NCI-H2029 (cell line): ENCODE measurements at regions not wholly inside any gene's neighbourhood (a gene's known extent, or its start where the extent isn't known, plus 50 kb on each side); places are given as distances from the start of the nearest gene placed in this dataset.

Experiments
- DNase-seq: peaks from one replicate; lab custom pipeline; 2025; lab: John Stamatoyannopoulos, UW

DNA sequence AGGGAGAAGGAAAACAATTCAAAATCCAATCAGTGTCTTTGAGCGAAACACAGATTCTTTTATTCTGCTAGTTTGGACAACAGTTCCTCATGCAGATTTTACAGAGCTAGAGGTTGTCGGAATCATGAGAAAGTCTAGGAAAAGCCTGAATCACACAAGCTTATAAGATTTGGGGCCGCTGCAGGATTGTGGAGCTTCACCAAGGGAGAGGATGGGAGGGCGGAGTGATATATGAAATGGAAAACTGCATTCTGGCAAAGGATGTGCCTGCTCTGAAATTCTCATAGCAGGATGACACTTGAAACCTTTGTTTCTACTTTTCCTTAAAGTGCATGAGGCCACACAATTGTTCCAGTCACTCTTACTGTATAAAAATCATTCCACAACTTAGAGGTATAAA, 134.3 kb downstream of the OR2K2 start:
- DNase-seq, result no peak

DNA sequence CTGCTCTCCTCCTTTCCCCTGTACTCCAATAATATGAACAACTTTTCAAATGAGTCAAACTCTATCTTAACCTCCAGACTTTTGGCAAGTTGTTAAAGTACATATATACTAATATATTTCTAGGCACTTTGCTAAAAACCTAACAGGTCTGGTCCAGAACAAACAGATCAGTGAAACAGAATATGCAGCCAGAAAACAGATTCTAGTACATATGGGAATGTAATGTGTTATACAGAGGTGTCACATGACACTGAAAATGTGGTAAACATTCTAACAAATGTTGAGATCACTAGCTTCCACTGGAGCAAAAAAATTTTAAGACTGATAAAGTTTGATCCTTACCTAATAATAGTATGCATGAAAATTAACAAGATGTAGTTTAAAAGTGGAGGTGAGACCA, 136.9 kb downstream of the OR2K2 start:
- no peak for DNase-seq

- no peak for DNase-seq
Measured at GRCh38 chr9:111192650-111193049, 137.4 kb downstream of the OR2K2 start.

- DNase-seq, result no peak
Measured at GRCh38 chr9:111190347-111190746, 139.7 kb downstream of the OR2K2 start.

DNA sequence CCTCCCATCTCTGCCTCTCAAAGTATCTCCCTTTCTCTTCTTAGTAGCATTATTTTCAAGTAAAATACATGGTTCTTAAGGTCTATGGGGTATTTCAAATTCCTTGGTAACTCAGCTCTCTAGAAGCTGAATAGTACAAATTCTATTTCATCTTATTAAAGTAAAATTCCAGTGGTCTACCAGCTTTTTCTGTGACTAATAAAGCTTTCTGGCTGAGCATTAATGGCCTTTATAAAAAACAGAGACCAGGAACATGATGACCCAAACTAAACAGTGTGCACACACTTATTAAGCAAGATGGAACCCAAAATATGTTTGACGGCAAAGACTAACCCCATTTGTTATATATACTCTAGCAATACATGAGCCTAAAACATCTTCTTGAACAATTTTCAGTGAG, 142.6 kb downstream of the OR2K2 start:
- DNase-seq, result no peak

- DNase-seq, result no peak
Measured at GRCh38 chr9:111186021-111186530, 143.9 kb downstream of the OR2K2 start.

DNA sequence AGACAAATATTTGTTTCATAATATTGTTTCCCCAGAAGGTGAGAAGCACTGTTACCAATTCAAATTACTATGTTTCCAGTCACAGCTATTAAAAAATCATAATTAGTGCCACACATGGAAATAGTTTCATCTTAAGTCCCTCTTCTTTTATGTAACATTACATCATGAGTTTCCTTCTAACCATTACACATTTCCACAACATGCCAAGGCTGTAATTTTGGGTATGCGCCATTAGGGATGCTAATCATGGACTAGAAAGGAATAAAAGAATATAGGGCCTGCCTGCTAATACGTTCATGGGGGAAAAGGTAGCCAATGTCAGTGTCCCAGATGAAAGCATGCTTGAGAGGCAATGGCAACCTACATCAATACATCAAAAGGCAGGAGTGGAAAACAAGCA, 142.5 kb upstream of the LPAR1 start:
- DNase-seq, result no peak

DNA sequence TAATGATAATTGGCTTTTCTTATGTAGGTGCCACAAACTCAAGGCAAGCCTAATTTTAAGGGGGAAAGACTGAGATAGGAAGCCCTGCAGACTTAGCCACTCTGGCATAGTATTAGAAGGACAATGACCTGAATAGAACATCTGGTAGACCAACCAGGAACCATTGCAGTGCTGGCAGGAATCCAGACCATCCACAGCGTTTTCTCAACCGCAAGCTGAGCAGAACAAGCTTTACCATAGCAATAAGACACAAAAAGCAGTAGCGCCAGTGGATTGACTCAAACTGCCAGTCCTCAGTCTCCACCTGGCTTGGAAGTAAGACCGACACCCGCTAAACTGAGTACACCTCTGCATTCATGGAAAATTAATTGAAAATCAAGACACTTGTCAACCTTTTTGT, 141.3 kb upstream of the LPAR1 start:
- peak; percentile 34 for DNase-seq

- DNase-seq, result no peak
Measured at GRCh38 chr9:111178331-111179055, 140.2 kb upstream of the LPAR1 start.

DNA sequence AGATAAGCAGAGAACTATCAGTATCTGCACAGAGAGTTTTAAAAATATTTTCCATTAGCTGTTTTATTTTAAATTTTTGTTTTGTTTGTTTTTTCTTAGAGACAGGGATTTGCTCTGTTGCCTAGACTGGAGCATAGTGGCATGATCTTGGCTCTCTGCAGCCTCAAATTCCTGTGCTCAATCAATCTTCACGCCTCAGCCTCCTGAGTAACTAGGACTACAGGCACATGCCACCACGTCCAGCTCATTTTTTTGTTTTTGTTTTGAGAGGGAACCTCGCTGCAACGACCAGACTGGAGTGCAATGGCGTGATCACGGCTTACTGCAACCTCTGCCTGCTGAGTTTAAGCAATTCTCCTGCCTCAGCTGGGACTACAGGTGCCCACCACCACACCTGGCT, 138.2 kb upstream of the LPAR1 start:
- no peak for DNase-seq

DNA sequence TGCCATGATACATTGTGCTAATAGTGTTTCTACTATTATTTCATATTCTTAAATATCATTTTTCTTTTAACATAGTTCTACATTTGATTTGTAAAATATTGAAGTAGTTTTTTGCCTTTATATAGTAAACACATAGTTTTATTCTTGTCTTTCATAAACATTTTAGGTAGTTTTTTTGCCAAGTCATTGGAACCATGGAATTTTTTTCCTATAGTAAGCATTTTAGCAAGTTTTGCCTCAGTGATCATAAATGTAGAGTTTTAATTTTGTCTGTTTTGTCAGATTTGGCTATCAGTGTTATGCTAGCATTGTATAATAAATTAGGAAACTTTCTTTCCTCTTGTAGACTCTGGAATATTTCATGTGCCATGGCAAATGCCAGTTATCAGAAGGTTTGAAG, 137.1 kb upstream of the LPAR1 start:
- no peak for DNase-seq

GRCh38 chr9:111167341-111167740, 129.1 kb upstream of the LPAR1 start:
- no peak for DNase-seq

DNA sequence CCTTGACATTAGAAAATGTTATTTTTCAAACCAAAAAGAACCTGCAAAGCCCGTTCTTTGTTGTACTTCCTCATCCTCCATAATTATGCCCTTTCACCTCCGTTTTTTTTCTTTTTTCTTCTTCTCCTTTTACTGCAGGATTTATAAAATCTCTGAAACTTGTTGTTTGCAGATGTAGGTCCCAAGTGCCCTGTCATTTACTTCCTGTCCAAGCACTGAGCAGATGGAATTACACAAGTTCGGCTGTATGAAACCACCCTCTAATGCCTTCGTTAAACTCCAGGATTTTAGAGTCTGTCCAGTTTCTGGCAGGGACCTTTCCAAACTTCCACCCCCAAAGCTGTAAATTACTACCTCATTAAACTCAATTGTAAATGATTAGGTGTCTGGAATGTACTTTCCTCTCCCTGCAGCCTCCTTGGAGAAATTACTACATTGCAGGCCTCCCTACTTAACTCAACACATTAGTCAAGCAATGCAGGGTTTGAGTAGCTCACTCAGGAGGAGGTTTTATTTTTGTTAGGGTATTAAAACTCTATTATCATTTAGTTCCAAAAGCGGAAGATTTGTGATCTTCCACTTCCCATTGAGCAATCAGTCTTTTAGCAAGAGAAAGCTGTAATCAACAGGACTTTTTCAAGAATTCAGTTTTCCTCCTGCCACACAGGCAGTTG, 125.6 kb upstream of the LPAR1 start:
- DNase-seq, result no peak

- no peak for DNase-seq
Measured at GRCh38 chr9:111162026-111162425, 123.8 kb upstream of the LPAR1 start.

- no peak for DNase-seq
Measured at GRCh38 chr9:111161015-111161415, 122.7 kb upstream of the LPAR1 start.

GRCh38 chr9:111158999-111159398, 120.7 kb upstream of the LPAR1 start:
- DNase-seq, result no peak

- no peak for DNase-seq
Measured at GRCh38 chr9:111158363-111158762, 120.1 kb upstream of the LPAR1 start.

DNA sequence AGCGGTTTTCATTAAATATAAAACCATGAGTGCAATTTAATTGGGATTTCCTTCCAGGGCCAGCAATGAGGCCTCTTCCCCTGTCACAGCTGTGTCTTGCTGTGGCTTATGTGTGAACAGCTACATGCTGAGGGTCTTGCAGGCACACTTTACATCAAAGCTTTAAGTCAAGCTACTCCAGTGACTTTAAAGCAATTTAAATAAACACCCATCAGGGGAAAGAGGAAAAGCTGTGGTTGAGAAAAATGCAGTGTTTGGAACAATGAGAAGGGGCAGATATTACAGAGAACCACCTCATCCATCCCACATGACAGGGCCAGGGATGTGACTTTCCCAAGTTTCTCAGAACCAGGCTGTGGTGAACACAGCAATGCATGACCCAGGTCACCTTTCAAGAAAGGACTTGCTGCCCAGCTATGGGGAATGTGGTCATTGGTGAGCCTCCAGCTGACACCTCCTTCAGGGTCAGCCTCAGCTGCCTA, 115.9 kb upstream of the LPAR1 start:
- no peak for DNase-seq

- DNase-seq, result no peak
Measured at GRCh38 chr9:111152614-111153406, 114.5 kb upstream of the LPAR1 start.

DNA sequence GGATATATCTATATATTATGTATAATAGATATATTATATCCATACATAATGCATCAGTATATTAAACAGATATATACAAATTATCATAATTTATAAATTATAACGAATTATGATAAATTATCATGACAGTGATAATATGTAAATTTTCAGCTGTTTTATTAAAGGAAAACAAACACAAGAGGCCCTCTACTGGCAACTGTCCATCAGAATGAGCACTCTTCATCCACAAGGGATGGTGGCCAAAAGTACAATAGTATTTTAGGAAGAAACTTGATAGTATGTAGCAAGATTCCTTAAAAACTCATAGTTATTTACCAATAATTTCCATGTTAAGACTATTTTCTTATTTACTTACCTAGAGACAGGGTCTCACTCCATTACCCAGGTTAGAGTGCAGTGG, 113.3 kb upstream of the LPAR1 start:
- DNase-seq, result no peak

GRCh38 chr9:111150181-111150580, 111.9 kb upstream of the LPAR1 start:
- no peak for DNase-seq

DNA sequence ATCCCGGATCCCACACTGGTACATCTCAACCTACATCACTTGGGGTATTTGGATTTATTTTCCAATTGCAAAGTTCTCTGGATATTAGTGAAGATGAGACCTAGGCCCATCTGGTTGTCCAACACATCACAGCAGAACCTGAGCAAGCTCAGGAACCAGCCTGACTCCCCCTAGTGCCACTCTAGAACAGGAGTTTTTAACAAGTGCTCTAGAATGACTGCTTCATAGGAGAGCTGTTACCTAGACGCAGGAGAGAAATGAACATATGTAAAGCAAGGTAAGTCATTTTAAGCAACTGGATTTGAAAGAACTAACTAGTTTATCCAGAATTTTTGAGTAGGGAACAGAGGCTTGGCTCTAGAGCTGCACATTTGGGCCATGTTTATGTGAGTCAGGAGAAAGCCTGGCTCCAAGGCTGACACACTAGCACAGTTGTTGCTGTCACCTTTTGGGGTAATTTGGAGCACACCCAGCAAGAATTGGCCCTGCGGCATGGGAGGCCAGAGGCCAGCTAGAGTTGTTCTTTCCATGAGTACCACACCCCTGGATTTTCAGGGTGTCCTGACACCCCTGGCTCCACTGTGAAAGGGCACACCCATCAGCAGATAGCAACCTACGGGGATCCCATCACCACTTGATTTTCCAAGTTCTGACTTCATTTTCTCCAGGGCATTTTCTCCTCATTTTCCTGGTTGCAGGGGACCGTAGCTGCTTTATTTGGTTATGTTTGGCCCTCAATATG, 110.9 kb upstream of the LPAR1 start:
- DNase-seq, result no peak
